ENCODE measurements at regions not wholly inside any gene's neighbourhood (a gene's known extent, or its start where the extent isn't known, plus 50 kb on each side); places are given as distances from the start of the nearest gene placed in this dataset.

GRCh38 chrX:139267851-139268250, 262.7 kb upstream of the F9 start:
- H4K5ac ChIP-seq (ENCODE audit: insufficient read length, low read depth, low read length) = no peak overlapping the region
- TF ChIP-seq PHF8 (conservative IDR thresholded peaks at IDR 0.05; ENCODE audit: low read depth, low read length) = no peak
- no peak for TF ChIP-seq CEBPB (IDR thresholded peaks at IDR 0.05; ENCODE audit: low read depth, low read length)
- TF ChIP-seq SUZ12 (IDR thresholded peaks at IDR 0.05; ENCODE audit: low read length) = no peak
- no peak for TF ChIP-seq YY1 (IDR thresholded peaks at IDR 0.05; ENCODE audit: low read depth, low read length)
- TF ChIP-seq HDAC6 (IDR thresholded peaks at IDR 0.05; ENCODE audit: low read depth, low read length) = no peak
- TF ChIP-seq GTF2F1 (IDR thresholded peaks at IDR 0.05; ENCODE audit: borderline replicate concordance, low read depth, low read length) = no peak
- no peak for TF ChIP-seq SP1 (IDR thresholded peaks at IDR 0.05; ENCODE audit: low read depth, low read length)
- TF ChIP-seq TAF1 (IDR thresholded peaks at IDR 0.05; ENCODE audit: low read depth, low read length) = no peak
- TF ChIP-seq SP4 (IDR thresholded peaks at IDR 0.05; ENCODE audit: low read length) = no peak
- no peak for TF ChIP-seq TBP (IDR thresholded peaks at IDR 0.05; ENCODE audit: low read depth, low read length)
- no peak for TF ChIP-seq JUN (IDR thresholded peaks at IDR 0.05; ENCODE audit: low read depth, low read length)
- CTCF ChIA-PET (ENCODE audit: partially characterized antibody) = no interaction called here
- H4K91ac ChIP-seq (replicated peaks; ENCODE audit: insufficient read length, low read length) = no peak overlapping the region
- no peak overlapping the region for H3K14ac ChIP-seq (ENCODE audit: insufficient read length)
- H3K79me1 ChIP-seq (ENCODE audit: low read depth, low read length) = no peaks in the 10 kb centered on the region
- H3K56ac ChIP-seq (replicated peaks; ENCODE audit: insufficient read length, low read depth, low read length) = no peak overlapping the region
- no peak overlapping the region for H2BK20ac ChIP-seq (ENCODE audit: low read length)
- H3K23ac ChIP-seq (ENCODE audit: insufficient read length) = no peak overlapping the region
- POLR2A ChIA-PET (ENCODE audit: partially characterized antibody) = no interaction called here
- no peak overlapping the region for H2BK15ac ChIP-seq (ENCODE audit: low read length)
- DNase-seq (ENCODE audit: low read depth in 1 of 2, low spot score in 2 of 2) (no peak), FAIRE-seq (no peak)
- H3K27me3 ChIP-seq (replicated peaks in 1 of 4; ENCODE audit: control insufficient read depth in 3 of 4, extremely low read depth in 1 of 4, insufficient read depth in 3 of 4, low read length in 3 of 4) = no peaks in the 10 kb centered on the region
- H3K9me3 ChIP-seq (ENCODE audit: insufficient read depth in 2 of 2, low read depth in 1 of 2, low read length in 1 of 2) = no peaks in the 10 kb centered on the region
- H2AFZ ChIP-seq (ENCODE audit: low read length) = no peak overlapping the region
- no peaks in the 10 kb centered on the region for H3K4me1 ChIP-seq (replicated peaks in 1 of 4; ENCODE audit: control insufficient read depth in 3 of 4, insufficient read depth in 4 of 4, low read length in 3 of 4)
- no peak overlapping the region for H3K4me3 ChIP-seq (ENCODE audit: extremely low read depth in 1 of 4, insufficient read depth in 2 of 4, low read depth in 3 of 4, low read length in 4 of 4)
- H2BK120ac ChIP-seq (replicated peaks; ENCODE audit: low read depth, low read length) = no peak overlapping the region
- no peak overlapping the region for H2BK5ac ChIP-seq (ENCODE audit: low read depth, low read length)
- H3K4me2 ChIP-seq (ENCODE audit: insufficient read depth in 1 of 2, low read depth in 2 of 2, low read length in 2 of 2) = no peak overlapping the region
- H3K79me2 ChIP-seq (ENCODE audit: control insufficient read depth in 1 of 2, insufficient read depth in 2 of 2, low read length in 2 of 2) = no peaks in the 10 kb centered on the region
- WGBS, 2 experiments (ENCODE audit: extremely low coverage in 1 of 2, insufficient coverage in 1 of 2, insufficient read length in 1 of 2, insufficient replicate concordance in 2 of 2, low coverage in 1 of 2, low lambda C conversion rate in 2 of 2, missing lambda C conversion rate in 1 of 2) = 85% methylated on average over 2 of the region's 3 CpGs; no CpG with 5 or more reads in 1 of the 2 experiments
- no peak overlapping the region for H2BK12ac ChIP-seq (ENCODE audit: low read depth, low read length)
- H3K36me3 ChIP-seq (ENCODE audit: control insufficient read depth in 2 of 4, insufficient read depth in 4 of 4, low read length in 3 of 4) = no peaks in the 10 kb centered on the region
- H4K8ac ChIP-seq (ENCODE audit: extremely low read depth, insufficient read depth, low read length) = no peak overlapping the region
- no peak overlapping the region for H3K4ac ChIP-seq (replicated peaks; ENCODE audit: insufficient read length, low read depth, low read length)
- H3K23me2 ChIP-seq (ENCODE audit: low read depth, low read length) = no peaks in the 10 kb centered on the region
- no peak overlapping the region for H3K27ac ChIP-seq (ENCODE audit: low read depth, low read length)
- no peaks in the 10 kb centered on the region for H4K20me1 ChIP-seq (replicated peaks in 1 of 2; ENCODE audit: control insufficient read depth in 1 of 2, insufficient read depth in 2 of 2, low read length in 2 of 2)
- H3K18ac ChIP-seq (ENCODE audit: extremely low read depth, low read length) = no peak overlapping the region
- H2AK5ac ChIP-seq (ENCODE audit: low read depth, low read length) = no peak overlapping the region
- H3K9ac ChIP-seq (replicated peaks in 1 of 4; ENCODE audit: extremely low read depth in 1 of 4, low read depth in 3 of 4, low read length in 3 of 4) = no peak overlapping the region
